GM23248 (cell line): ENCODE measurements at regions not wholly inside any gene's neighbourhood (a gene's known extent, or its start where the extent isn't known, plus 50 kb on each side); places are given as distances from the start of the nearest gene placed in this dataset.

ENCODE experiments used
- EZH2 ChIP-seq: fragments of 200-600 bp; sonication (generic); IDR thresholded peaks from 2 replicates; pipeline ENCODE4 v1.6.1; 2018; ENCODE audit warnings: antibody characterized with exemption, mild to moderate bottlenecking; ENCODE audit not compliant: insufficient read depth, poor library complexity, severe bottlenecking
- EZH2phosphoT487 ChIP-seq: fragments of 200-600 bp; sonication (generic); IDR thresholded peaks from 2 replicates; pipeline ENCODE4 v1.6.1; 2018; ENCODE audit warnings: antibody characterized with exemption, moderate library complexity, mild to moderate bottlenecking, low read depth; ENCODE audit not compliant: insufficient read depth

DNA sequence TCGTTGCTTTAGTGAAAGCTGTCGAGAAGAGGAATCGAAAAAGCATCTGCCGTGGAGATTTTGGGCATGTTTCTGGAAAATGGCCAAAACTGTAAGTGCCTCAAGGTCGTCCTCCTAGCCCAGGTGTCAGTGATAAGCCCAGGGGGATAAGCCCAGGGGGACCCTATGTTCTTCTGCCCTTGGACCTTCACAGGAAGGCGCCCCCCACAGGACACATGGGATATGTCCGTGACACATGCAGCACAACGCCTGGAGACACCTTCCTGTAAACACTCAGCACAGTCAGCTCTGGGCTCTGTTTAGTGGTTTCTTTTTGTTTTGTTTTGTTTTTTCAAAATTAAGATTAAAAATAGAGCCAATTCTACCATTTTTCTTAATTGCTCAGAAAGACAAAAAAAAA lies 272.7 kb downstream of the KLF6 start:
- TF ChIP-seq EZH2, result no peak
- no peak for TF ChIP-seq EZH2phosphoT487
